SK-N-SH treated with all-trans-retinoic acid at 6 μM for 48 hours (cell line): ENCODE measurements at regions not wholly inside any gene's neighbourhood (a gene's known extent, or its start where the extent isn't known, plus 50 kb on each side); places are given as distances from the start of the nearest gene placed in this dataset.

ENCODE experiments used
- ARNTL ChIP-seq: fragments of 450-650 bp; formaldehyde crosslinking; IDR thresholded peaks from 2 replicates; pipeline ENCODE4 v1.5.0; 2020; ENCODE audit warnings: low read depth, mild to moderate bottlenecking, moderate library complexity, borderline replicate concordance
- CSDC2 ChIP-seq: fragments of 250-450 bp; sonication (Bioruptor Pico); IDR thresholded peaks from 2 replicates; pipeline ENCODE4 v1.5.0; 2020; ENCODE audit warnings: mild to moderate bottlenecking, moderate library complexity
- ISL1 ChIP-seq: fragments of 250-450 bp; sonication (Bioruptor Pico); IDR thresholded peaks from 2 replicates; pipeline ENCODE4 v2.1.2; 2022; ENCODE audit warnings: mild to moderate bottlenecking, moderate library complexity
- PPARA ChIP-seq: fragments of 250-450 bp; sonication (Bioruptor Pico); IDR thresholded peaks from 2 replicates; pipeline ENCODE4 v1.5.0; 2020; ENCODE audit warnings: mild to moderate bottlenecking, borderline replicate concordance
- RARB ChIP-seq: fragments of 250-450 bp; sonication (Bioruptor Pico); IDR thresholded peaks from 2 replicates; pipeline ENCODE4 v1.8.0; 2021; ENCODE audit warnings: mild to moderate bottlenecking, moderate library complexity
- SNAI2 ChIP-seq: fragments of 250-450 bp; sonication (Bioruptor Pico); IDR thresholded peaks from 2 replicates; pipeline ENCODE4 v1.5.0; 2020; ENCODE audit warnings: mild to moderate bottlenecking, moderate library complexity
- TOX ChIP-seq: fragments of 250-450 bp; sonication (Bioruptor Pico); IDR thresholded peaks from 2 replicates; pipeline ENCODE4 v1.8.0; 2021; ENCODE audit warnings: mild to moderate bottlenecking, moderate library complexity, borderline replicate concordance
- ZFP3 ChIP-seq: fragments of 250-450 bp; sonication (Bioruptor Pico); IDR thresholded peaks from 2 replicates; pipeline ENCODE4 v1.5.0; 2020; ENCODE audit warnings: mild to moderate bottlenecking, moderate library complexity
- ZFP30 ChIP-seq: fragments of 450-650 bp; formaldehyde crosslinking; IDR thresholded peaks from 2 replicates; pipeline ENCODE4 v1.5.0; 2022; ENCODE audit warnings: mild to moderate bottlenecking, moderate library complexity
- ZNF8 ChIP-seq: fragments of 450-650 bp; formaldehyde crosslinking; IDR thresholded peaks from 2 replicates; pipeline ENCODE4 v1.5.0; 2020; ENCODE audit warnings: mild to moderate bottlenecking, moderate library complexity
- TF ChIP-seq, protein P1 (sequence below): fragments of 250-450 bp; sonication (Bioruptor Pico); IDR thresholded peaks from 2 replicates; pipeline ENCODE4 v1.8.0; 2020; ENCODE audit warnings: mild to moderate bottlenecking, moderate library complexity, borderline replicate concordance
- TF ChIP-seq, protein P2 (sequence below): fragments of 250-450 bp; sonication (Bioruptor Pico); IDR thresholded peaks from 2 replicates; pipeline ENCODE4 v1.5.0; 2020; ENCODE audit warnings: mild to moderate bottlenecking, moderate library complexity
- TF ChIP-seq, protein P3 (sequence below): fragments of 250-450 bp; sonication (Bioruptor Pico); IDR thresholded peaks from 2 replicates; pipeline ENCODE4 v1.5.1; 2021; ENCODE audit warnings: mild to moderate bottlenecking, moderate library complexity
- TF ChIP-seq, protein P4 (sequence below): fragments of 250-450 bp; sonication (Bioruptor Pico); IDR thresholded peaks from 2 replicates; pipeline ENCODE4 v1.5.1; 2020; ENCODE audit warnings: low read depth, mild to moderate bottlenecking, moderate library complexity

DNA sequence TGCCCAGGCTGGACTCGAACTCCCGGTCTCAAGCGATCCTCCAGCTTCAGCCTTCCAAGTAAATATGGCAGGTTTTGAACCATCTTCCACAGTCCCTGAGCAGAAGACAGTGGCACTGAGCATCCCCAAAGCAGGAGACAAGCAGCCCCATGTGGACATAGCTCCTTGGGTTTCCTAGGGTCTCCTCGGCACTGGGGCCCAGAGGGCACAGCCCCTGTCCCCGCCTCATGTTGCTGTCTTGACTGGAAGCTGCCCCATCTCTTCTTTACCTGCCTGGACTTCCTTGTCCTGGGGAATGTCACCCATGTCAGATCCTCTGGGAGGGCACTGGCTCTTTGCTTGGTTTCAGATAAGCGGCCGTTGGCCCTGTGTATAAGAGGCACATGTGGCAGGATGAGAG lies 263.7 kb upstream of the RAB4A start:
- no peak for TF ChIP-seq TOX
- TF ChIP-seq CSDC2 (CRISPR knock-in tag): no peak
- no peak for TF ChIP-seq ZFP3 (CRISPR knock-in tag)
- TF ChIP-seq, protein P1, sequence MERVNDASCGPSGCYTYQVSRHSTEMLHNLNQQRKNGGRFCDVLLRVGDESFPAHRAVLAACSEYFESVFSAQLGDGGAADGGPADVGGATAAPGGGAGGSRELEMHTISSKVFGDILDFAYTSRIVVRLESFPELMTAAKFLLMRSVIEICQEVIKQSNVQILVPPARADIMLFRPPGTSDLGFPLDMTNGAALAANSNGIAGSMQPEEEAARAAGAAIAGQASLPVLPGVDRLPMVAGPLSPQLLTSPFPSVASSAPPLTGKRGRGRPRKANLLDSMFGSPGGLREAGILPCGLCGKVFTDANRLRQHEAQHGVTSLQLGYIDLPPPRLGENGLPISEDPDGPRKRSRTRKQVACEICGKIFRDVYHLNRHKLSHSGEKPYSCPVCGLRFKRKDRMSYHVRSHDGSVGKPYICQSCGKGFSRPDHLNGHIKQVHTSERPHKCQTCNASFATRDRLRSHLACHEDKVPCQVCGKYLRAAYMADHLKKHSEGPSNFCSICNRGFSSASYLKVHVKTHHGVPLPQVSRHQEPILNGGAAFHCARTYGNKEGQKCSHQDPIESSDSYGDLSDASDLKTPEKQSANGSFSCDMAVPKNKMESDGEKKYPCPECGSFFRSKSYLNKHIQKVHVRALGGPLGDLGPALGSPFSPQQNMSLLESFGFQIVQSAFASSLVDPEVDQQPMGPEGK (CRISPR knock-in tag): no peak
- TF ChIP-seq RARB (CRISPR knock-in tag): no peak
- TF ChIP-seq, protein P2, sequence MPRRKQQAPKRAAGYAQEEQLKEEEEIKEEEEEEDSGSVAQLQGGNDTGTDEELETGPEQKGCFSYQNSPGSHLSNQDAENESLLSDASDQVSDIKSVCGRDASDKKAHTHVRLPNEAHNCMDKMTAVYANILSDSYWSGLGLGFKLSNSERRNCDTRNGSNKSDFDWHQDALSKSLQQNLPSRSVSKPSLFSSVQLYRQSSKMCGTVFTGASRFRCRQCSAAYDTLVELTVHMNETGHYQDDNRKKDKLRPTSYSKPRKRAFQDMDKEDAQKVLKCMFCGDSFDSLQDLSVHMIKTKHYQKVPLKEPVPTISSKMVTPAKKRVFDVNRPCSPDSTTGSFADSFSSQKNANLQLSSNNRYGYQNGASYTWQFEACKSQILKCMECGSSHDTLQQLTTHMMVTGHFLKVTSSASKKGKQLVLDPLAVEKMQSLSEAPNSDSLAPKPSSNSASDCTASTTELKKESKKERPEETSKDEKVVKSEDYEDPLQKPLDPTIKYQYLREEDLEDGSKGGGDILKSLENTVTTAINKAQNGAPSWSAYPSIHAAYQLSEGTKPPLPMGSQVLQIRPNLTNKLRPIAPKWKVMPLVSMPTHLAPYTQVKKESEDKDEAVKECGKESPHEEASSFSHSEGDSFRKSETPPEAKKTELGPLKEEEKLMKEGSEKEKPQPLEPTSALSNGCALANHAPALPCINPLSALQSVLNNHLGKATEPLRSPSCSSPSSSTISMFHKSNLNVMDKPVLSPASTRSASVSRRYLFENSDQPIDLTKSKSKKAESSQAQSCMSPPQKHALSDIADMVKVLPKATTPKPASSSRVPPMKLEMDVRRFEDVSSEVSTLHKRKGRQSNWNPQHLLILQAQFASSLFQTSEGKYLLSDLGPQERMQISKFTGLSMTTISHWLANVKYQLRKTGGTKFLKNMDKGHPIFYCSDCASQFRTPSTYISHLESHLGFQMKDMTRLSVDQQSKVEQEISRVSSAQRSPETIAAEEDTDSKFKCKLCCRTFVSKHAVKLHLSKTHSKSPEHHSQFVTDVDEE (CRISPR knock-in tag): no peak
- no peak for TF ChIP-seq ISL1 (CRISPR knock-in tag)
- no peak for TF ChIP-seq ARNTL (CRISPR knock-in tag)
- TF ChIP-seq, protein P3, sequence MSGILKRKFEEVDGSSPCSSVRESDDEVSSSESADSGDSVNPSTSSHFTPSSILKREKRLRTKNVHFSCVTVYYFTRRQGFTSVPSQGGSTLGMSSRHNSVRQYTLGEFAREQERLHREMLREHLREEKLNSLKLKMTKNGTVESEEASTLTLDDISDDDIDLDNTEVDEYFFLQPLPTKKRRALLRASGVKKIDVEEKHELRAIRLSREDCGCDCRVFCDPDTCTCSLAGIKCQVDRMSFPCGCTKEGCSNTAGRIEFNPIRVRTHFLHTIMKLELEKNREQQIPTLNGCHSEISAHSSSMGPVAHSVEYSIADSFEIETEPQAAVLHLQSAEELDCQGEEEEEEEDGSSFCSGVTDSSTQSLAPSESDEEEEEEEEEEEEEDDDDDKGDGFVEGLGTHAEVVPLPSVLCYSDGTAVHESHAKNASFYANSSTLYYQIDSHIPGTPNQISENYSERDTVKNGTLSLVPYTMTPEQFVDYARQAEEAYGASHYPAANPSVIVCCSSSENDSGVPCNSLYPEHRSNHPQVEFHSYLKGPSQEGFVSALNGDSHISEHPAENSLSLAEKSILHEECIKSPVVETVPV: no peak
- TF ChIP-seq ZFP30 (CRISPR knock-in tag): no peak
- no peak for TF ChIP-seq SNAI2 (CRISPR knock-in tag)
- TF ChIP-seq, protein P4, sequence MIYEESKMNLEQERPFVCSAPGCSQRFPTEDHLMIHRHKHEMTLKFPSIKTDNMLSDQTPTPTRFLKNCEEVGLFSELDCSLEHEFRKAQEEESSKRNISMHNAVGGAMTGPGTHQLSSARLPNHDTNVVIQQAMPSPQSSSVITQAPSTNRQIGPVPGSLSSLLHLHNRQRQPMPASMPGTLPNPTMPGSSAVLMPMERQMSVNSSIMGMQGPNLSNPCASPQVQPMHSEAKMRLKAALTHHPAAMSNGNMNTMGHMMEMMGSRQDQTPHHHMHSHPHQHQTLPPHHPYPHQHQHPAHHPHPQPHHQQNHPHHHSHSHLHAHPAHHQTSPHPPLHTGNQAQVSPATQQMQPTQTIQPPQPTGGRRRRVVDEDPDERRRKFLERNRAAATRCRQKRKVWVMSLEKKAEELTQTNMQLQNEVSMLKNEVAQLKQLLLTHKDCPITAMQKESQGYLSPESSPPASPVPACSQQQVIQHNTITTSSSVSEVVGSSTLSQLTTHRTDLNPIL: no peak
- TF ChIP-seq ZNF8: no peak
- no peak for TF ChIP-seq PPARA (CRISPR knock-in tag)
